Choroid plexus epithelial cell (primary cell): ENCODE measurements at regions not wholly inside any gene's neighbourhood (a gene's known extent, or its start where the extent isn't known, plus 50 kb on each side); places are given as distances from the start of the nearest gene placed in this dataset.

Experiments
- DNase-seq: peaks from one replicate; pipeline ENCODE4 v3.0.0-alpha.2; 2010; ENCODE audit warnings: low read depth
- H3K4me3 ChIP-seq: 2 replicates; pipeline ENCODE4 v1.5.1; 2011; ENCODE audit warnings: low read depth, mild to moderate bottlenecking, control low read depth, low read length, moderate library complexity
- CTCF ChIP-seq: conservative IDR thresholded peaks from 2 replicates; pipeline ENCODE4 v1.5.1; 2011; ENCODE audit warnings: low read depth, mild to moderate bottlenecking, control low read depth, inconsistent platforms, low read length, moderate library complexity

DNA sequence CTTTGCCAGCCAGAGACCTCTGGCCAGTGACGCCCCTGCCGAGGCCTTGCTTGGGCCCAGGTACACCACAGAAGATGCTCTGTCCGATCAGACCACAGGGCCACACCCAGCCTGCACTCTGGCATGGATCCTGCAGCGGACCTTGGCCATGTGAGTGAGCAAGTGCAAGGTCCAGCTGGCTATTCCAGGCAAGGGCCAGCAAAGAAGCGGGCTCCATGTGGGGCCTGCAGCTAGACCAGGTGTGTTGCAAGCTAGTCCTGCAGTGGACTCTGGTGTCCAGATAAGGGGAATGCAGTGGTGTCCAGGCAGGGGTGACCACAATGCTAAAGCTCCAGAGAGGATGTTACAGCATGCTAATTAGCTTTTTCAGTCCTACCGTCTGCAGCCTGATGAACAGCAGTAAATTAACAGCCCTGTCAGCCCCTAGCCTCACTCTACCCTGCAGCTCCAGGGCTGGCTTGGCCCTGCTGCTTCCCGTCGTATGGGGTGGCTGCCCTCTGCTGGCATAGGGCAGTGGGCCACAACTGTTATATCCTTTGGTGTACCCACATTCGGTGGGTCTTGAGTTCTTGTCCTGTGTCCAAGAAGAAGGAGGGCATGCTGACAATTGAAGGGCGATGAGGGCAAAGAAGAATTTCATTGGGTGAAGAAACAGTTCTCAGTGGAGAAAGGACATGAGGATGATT lies 284.5 kb upstream of the POU5F2 start:
- no peak for TF ChIP-seq CTCF
- no peak overlapping the region for H3K4me3 ChIP-seq
- DNase-seq: no peak

DNA sequence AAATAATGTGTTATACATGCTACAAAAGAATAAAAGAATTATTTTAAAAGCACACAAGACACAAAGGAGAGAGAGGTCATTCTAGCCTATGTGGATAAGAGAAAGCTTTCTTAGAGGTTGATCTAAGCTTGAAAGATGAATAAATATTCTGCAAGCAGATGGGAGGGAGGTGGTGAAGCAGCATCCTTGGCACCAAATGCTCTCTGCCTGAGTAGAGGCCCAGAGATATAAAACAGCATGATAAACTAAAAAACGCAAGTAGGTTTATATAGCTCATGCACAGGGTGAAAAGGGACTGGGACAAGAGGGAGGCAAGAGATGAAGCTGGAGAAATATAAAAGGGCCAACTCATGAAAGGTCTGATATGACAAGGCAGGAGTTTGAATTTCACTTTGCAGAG lies 283.2 kb upstream of the POU5F2 start:
- no peak for TF ChIP-seq CTCF

DNA sequence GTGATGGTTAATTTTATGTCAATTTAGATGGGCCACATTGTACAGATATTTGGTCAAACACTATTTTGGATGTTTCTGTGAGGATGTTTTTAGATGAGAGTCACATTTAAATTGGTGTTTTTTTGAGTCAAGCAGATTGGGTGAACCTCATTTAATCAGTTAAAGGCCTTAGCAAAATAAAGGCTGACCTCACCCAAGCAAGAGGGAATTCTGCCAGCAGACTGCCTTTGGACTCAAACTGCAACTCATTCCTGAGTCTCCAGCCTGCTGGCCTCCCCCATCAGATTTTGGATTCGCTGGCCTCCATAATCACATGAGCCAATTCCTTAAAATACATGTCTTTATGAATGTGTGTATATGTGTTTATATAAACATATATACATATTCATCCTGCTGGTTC lies 282.7 kb upstream of the POU5F2 start:
- H3K4me3 ChIP-seq: no peak overlapping the region
- TF ChIP-seq CTCF: no peak
- DNase-seq: peak; percentile 7

More for the DNA sequence above, 283.2 kb upstream of the POU5F2 start:
- no peak overlapping the region for H3K4me3 ChIP-seq
- DNase-seq: no peak

GRCh38 chr5:94021246-94021645 lies 279.8 kb upstream of the POU5F2 start:
- DNase-seq: peak; percentile 50
- no peak overlapping the region for H3K4me3 ChIP-seq
- no peak for TF ChIP-seq CTCF

DNA sequence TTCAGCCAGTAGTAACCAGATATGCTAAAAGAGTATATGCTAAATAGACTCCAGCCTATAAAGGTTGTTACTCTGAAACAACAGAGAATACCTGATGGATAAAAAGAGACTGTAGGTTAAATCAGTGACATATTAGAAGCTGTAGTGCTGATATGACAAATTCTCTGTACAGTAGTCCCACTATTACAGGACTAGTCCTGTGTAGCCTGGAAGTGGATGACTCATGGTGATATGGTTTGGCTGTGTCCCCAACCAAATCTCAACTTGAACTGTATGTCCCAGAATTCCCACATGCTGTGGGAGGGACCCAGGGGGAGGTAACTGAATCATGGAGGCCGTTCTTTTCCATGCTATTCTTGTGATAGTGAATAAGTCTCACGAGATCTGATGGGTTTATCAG lies 276.2 kb upstream of the POU5F2 start:
- H3K4me3 ChIP-seq: no peak overlapping the region
- no peak for TF ChIP-seq CTCF
- DNase-seq: peak; percentile 19

- TF ChIP-seq CTCF: no peak
- DNase-seq: no peak
- no peak overlapping the region for H3K4me3 ChIP-seq
Observed at GRCh38 chr5:94010814-94011213, 269.4 kb upstream of the POU5F2 start.

DNA sequence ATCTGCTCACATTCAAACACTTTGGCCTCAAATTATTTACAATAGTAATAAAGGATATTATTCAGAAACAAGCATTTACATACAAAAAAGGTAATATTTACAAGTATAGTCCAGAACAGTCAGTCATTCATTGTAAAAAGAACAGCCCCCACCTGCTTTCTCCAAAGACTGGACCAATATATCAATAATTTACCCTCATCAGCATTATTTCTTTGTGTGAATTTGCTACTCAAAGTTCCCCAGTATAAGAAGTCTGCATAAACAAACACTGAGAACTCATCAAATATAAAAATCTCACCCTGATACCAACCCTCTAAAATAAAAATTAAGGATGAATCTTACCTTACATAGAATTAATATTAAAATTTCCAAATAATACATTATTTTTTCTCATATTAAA lies 267.8 kb upstream of the POU5F2 start:
- no peak for DNase-seq
- TF ChIP-seq CTCF: no peak
- H3K4me3 ChIP-seq: no peak overlapping the region
